Testis (tissue), 2 donors: ENCODE measurements at regions not wholly inside any gene's neighbourhood (a gene's known extent, or its start where the extent isn't known, plus 50 kb on each side); places are given as distances from the start of the nearest gene placed in this dataset.

ENCODE experiments used
- POLR2A ChIP-seq: fragments of 450-650 bp; IDR thresholded peaks from one replicate; pipeline ENCODE4 v1.6.1; 2017; ENCODE audit warnings: antibody characterized with exemption, mild to moderate bottlenecking, moderate library complexity
- TF ChIP-seq, protein P1 (sequence below), 3 experiments: fragments of 450-650 bp in 2 of 3; fragments of 200-600 bp in 1 of 3; sonication (generic) in 1 of 3; IDR thresholded peaks; one replicate each; pipeline ENCODE4 v1.5.1; 2016 to 2019; ENCODE audit warnings: antibody characterized with exemption in 3 of 3, mild to moderate bottlenecking in 2 of 3, moderate library complexity in 1 of 3

DNA sequence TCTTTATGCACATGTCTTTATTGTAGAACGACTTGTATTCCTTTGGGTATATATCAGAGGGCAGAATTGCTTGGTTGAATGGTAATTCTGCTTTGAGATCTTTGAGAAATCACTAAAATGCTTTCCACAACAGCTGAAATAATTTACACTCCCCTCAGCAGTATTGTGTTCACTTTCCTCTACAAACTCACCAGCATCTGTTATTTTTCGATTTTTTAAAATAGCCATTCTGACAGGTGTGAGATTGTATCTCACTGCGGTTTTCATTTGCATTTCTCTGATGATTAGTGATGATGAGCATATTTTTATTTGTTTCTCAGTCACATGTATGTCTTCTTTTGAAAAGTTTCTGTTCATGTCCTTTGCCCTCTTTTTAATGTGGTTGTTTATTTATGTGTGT lies 459.8 kb downstream of the PABPC4L start:
- TF ChIP-seq, protein P1, sequence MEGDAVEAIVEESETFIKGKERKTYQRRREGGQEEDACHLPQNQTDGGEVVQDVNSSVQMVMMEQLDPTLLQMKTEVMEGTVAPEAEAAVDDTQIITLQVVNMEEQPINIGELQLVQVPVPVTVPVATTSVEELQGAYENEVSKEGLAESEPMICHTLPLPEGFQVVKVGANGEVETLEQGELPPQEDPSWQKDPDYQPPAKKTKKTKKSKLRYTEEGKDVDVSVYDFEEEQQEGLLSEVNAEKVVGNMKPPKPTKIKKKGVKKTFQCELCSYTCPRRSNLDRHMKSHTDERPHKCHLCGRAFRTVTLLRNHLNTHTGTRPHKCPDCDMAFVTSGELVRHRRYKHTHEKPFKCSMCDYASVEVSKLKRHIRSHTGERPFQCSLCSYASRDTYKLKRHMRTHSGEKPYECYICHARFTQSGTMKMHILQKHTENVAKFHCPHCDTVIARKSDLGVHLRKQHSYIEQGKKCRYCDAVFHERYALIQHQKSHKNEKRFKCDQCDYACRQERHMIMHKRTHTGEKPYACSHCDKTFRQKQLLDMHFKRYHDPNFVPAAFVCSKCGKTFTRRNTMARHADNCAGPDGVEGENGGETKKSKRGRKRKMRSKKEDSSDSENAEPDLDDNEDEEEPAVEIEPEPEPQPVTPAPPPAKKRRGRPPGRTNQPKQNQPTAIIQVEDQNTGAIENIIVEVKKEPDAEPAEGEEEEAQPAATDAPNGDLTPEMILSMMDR (IDR thresholded peaks at IDR 0.05): no peak
- TF ChIP-seq POLR2A: no peak
